PC-3 (cell line): ENCODE measurements at regions not wholly inside any gene's neighbourhood (a gene's known extent, or its start where the extent isn't known, plus 50 kb on each side); places are given as distances from the start of the nearest gene placed in this dataset.

Source experiments
- EZH2 ChIP-seq: fragments of 300-600 bp; sonication (generic); IDR thresholded peaks from one replicate; pipeline ENCODE4 v1.6.1; 2017; ENCODE audit warnings: antibody characterized with exemption, mild to moderate bottlenecking, low read length; ENCODE audit not compliant: unreplicated experiment
- TF ChIP-seq, protein P1 (sequence below): fragments of 300-600 bp; sonication (generic); conservative IDR thresholded peaks from 2 replicates; pipeline ENCODE4 v1.5.1; 2017; ENCODE audit warnings: antibody characterized with exemption, low read depth, mild to moderate bottlenecking, low read length

DNA sequence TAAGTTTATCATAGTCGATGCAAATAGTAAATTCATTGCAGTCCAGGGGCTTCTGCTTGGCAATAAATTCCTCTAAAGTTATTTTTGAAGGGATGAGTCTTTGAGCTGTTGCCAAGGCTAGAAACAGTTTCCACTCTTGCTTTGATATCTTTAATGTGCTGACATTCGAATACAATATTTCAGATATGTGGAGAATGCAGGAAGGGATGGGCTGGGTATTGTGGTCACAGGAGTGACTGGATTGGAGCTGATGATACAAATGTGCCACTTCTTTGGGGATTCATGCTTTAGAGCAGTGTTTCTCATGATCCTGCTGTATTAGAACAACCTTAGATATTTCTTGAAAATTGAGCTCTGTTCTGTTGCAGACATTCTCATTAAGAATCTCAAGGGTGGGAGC, 139.0 kb downstream of the PRDM13 start:
- TF ChIP-seq, protein P1, sequence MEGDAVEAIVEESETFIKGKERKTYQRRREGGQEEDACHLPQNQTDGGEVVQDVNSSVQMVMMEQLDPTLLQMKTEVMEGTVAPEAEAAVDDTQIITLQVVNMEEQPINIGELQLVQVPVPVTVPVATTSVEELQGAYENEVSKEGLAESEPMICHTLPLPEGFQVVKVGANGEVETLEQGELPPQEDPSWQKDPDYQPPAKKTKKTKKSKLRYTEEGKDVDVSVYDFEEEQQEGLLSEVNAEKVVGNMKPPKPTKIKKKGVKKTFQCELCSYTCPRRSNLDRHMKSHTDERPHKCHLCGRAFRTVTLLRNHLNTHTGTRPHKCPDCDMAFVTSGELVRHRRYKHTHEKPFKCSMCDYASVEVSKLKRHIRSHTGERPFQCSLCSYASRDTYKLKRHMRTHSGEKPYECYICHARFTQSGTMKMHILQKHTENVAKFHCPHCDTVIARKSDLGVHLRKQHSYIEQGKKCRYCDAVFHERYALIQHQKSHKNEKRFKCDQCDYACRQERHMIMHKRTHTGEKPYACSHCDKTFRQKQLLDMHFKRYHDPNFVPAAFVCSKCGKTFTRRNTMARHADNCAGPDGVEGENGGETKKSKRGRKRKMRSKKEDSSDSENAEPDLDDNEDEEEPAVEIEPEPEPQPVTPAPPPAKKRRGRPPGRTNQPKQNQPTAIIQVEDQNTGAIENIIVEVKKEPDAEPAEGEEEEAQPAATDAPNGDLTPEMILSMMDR, result no peak
- no peak for TF ChIP-seq EZH2
